ENCODE measurements at regions not wholly inside any gene's neighbourhood (a gene's known extent, or its start where the extent isn't known, plus 50 kb on each side); places are given as distances from the start of the nearest gene placed in this dataset.

DNA sequence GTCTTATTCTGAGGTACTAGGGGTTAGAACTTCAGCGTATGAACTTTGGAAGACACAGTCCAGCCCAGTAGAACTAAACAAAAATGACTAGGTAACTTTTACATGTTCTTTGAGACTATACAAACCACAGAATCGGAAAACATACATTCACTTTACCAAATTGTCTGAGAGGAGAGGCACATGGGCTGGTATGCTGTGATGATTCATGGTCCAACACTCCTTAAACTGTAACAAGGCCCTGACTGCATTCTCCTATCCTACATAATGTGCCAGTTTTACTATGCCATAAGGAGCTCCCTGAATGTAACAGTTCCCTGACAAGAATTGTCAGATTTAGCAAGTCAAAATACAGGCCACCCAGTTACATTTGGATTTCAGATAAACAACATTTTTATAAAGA is 640.0 kb downstream of the RAB28 start:
- no peak for DNase-seq

DNA sequence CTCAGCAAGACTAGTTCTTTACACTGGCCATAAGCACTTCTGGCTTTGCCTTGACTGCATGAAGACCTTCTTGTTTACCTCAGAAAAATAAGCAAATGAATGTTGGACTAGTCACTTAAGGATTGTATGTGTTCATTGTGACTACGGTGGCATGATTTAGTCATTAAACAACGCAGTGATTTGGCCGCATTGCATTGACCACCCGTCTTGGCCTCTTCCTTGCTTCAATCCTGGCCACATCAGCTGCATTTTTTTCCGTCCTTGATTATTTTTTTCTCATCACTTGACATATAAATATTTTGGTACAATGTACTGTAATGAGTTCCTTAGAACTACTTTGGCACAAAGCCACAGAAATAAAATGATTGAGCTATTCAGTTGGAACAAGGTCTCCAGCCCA is 656.2 kb downstream of the RAB28 start:
- no peak for DNase-seq

- no peak for DNase-seq
Measured at GRCh38 chr4:12791536-12791935, 692.6 kb downstream of the RAB28 start.

DNA sequence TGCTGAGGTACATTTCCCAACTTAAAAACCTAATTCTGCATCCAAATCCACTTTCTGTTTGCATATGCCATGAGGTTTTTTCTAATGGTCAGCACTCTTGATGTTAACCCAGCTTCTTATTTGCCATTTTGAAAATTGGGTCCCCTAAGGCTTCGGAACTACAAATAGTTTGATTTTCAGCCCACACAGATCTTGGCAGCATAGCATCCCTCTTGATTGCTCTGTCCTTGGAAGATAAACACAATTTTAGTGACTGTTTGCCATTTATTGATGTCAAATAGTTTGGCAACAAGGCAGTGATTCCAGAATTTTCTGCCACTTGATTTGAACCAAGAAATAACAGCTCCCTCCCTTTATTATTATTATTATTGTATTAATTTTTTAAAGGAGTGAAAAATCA is 696.9 kb downstream of the RAB28 start:
- DNase-seq, result no peak

- DNase-seq, result no peak
Measured at GRCh38 chr4:12778706-12779105, 705.4 kb downstream of the RAB28 start.

DNA sequence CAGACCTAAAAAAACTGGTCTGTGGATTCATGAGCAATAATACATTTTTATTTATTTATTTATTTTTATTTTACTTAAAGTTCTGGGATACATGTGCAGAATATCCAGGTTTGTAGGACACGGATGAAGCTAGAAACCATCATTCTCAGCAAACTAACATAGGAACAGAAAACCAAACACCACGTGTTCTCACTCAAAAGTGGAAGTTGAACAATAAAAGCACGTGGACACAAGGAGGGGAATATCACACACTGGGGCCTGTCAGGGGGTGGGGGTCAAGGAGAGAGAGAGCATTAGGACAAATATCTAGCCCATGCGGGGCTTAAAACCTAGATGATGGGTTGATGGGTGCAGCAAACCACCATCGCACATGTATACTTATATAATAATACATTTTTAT is 705.9 kb downstream of the RAB28 start:
- no peak for DNase-seq

GRCh38 chr4:12770351-12770750 is 713.8 kb downstream of the RAB28 start:
- DNase-seq, result peak; percentile 6

DNA sequence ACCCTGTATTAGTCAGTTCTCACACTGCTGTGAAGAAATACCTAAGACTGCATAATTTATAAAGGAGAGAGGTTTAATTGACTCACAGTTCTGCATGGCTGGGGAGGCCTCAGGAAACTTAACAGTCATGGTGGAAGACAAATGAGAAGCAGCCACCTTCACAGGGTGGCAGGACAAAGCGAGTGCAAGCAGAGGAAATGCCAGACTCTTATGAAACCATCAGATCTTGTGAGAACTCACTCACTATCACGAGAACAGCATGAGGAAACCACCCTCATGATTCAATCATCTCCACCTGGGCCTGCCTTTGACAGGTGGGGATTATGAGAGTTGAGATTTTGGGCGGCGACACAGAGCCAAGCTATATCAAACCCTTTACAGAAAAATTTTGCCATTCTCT is 722.4 kb downstream of the RAB28 start:
- no peak for DNase-seq

- no peak for DNase-seq
Measured at GRCh38 chr4:12747154-12747553, 737.0 kb downstream of the RAB28 start.

GRCh38 chr4:12746221-12746620 is 737.9 kb downstream of the RAB28 start:
- DNase-seq, result no peak

DNA sequence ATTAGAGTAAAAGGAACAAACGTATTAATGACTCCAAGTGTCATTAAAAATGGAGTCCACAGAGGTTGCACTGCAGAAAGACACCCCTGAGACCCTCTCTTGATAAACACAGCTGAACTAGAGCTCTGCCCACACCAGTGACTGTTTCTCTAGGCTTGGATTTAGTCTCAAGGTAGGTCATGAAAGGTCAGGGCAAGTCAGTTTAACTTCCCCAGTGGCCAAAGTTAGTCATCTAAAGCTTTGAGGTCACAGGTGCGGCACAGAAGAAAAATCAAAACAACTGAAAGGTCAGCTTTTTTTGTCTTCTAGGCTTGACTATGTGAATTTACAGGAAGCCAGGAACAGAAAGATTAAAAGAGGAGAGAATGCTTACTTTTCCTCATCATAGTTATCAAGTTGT is 749.6 kb downstream of the RAB28 start:
- no peak for DNase-seq

GRCh38 chr4:12729384-12729783 is 754.8 kb downstream of the RAB28 start:
- DNase-seq, result peak; percentile 62

- peak; percentile 50 for DNase-seq
Measured at GRCh38 chr4:12724510-12724909, 759.6 kb downstream of the RAB28 start.

GRCh38 chr4:12723849-12724447 is 760.2 kb downstream of the RAB28 start:
- peak; percentile 2 for DNase-seq

DNA sequence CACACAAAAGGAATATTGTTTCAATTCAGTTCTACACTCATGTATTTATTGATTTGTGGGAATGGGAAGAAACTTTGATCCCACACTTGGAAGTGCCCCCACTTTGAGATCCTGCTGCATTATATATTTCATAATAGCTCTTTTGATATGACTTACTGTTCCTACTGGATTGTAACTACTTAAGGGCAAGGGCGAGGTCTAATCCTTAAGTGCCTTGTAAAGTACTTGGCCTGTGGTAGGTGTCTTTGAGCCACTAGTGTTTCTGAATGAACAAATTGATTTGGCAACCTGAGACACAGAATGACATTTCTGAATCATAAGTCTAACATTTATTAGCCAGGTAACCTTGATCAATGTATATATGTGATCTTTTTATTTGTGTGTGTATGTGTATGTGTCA is 767.2 kb downstream of the RAB28 start:
- DNase-seq, result no peak

DNA sequence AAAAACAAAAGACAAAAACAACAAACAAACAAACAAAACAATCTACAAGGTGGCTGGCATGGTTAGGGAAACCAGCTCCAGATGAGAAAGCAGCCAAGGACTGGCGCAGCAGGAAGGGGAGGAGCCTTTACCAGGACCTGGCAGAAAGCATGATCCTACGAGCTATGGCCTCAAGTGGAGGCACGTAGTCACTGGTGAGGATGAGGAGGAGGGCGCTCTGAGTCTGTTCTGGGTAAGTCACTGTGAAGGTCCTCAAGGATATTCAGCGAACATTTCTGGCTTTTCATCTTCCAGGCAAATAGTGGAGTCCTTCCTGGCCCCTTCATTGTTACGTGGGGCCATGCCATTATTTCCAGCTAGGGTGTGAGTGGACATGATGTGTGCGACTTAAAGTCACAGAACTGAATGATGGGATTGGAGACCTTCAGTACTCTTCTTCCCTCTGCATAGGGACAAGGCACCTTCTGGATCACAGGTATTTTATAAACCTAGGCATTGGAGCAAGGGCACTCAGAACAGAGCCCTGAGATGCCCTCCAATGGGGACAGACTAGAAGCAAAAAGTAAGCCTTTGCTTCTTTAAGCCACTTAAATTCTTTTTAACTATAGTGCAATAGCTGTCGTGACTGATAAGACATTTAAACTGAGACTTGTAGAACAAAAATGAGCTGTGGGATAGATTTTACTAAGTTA is 771.3 kb downstream of the RAB28 start:
- DNase-seq, result peak; percentile 8

DNA sequence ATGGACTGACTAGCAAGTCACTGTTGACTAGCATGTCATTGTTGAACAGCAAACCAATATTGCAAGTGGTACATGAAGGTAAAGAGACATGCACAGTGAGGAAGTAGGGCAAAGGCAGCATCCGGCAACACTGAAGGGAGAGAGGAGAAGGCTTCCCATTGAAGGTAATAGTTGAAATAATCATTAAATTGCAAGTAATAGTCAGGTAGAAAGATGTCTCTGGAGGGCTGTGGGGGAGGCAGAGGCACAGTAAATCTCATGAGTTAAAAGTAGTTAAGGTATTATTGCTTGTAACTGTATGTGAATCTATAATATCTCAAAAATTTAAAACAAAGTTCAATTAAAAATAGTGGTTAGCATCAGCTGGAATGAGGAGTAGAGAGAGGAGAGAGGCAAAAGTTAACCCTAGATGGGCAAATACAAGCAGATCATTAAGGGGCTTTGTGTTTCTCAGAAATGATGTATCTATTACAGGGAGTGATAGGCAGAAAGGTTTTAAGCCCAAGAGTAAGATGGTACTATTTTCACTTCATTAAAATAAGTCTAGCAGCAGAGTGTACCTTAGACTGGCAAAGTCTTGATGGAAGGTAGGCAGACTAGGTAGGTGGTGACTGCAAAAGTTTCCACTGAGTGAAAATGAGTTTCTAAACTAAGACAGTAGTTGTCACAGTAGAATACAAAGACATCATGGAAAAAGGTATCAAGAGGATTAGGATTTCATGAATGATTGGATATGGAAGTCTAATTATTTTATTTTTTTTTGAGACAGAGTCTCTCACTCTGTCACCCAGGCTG is 776.6 kb downstream of the RAB28 start:
- DNase-seq, result no peak

- DNase-seq, result no peak
Measured at GRCh38 chr4:12703036-12703435, 781.1 kb downstream of the RAB28 start.

- no peak for DNase-seq
Measured at GRCh38 chr4:12701384-12701783, 782.8 kb downstream of the RAB28 start.

DNA sequence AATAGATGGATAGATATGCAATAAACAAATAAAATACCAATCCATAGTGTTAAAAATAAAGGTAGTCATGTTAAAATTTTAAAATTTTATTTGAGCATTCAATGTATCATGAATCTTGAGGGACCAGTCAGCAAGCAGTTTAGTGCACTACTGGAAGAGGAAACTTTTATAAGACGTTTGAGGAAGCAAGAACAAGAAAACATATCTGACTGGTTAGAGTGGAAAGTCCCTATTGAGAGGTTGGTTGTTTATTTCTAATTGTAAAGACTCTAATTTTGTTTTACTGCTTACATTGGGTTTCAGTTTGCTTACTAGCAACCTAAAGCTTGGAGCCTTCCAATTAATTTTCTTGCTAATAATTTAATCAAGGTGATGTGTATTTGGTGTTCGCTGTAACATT is 786.2 kb downstream of the RAB28 start:
- DNase-seq, result no peak

DNA sequence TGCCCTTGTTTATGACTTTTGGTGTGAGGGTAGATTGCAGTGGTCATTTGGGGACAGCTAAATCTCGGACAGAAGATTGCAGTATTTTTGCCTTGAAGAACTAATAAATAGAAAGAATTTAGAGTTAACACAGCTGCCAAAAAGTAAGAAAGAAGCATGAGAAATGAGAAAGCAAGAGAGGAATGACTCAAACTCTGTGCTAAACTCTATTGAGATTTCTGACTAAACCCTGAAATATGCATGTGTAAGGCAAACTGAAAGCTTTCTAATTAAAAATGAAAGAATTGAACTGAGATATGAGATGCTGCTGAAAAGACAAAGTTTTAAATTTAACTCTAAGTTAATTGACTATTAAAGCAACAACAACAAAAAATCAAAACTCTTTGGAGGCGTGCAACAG is 791.3 kb downstream of the RAB28 start:
- no peak for DNase-seq

DNA sequence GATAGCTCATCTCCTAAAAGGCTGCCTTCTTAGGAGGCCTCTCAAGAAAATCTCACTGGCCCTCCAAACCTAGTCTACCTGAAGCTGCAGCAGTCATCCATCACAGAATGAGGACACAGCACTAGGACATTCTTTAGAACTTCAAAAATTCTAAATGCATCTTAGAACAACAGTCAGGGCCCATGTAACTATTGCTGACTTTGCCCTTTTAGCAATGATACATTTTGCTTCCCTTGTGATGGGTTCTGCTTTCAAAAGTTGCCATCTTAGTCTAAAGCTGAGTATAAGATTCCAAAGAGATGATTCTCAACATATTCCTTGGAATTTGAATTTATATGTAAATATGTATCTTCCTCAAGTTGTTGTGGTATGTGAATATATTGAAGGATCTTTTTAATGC is 793.0 kb downstream of the RAB28 start:
- DNase-seq, result no peak

DNA sequence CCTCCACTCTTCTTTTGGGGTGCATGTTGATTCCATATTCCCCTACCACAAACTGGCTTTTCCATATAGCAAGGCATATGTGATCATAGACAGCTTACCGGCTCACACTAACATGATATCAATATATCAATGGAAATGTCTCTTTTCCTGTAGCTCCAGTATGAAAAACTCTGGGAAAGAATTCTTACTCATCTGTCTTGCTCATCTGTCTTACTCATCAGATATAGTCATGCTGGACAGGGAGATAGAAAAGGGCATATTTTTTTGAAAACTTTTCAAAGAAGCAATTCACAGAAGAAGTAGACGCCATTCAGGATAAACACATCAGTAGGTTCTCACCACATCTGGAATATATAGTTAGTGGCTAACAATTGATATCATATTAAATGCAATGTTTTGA is 794.7 kb downstream of the RAB28 start:
- DNase-seq, result no peak

DNA sequence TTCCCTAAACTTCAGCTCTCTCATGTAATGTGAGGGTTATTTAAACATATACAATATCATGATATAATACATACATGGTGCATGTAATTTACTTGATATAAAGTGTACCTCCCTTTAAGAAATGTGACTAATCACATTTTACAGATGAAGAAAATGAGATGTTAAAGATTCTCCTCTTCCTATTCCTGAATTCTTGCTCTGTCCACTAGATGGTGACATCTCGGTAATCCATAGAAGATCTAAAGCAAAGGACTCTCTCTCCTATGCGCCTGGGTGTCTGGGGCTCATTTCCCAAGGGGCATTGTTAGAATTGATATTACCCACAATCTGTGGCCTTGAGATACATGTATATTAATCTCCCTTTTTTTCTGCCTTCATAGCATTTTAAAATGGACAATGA is 804.9 kb downstream of the RAB28 start:
- DNase-seq, result no peak

All from eye (tissue), 1 donor.